Activated CD4-positive, alpha-beta T cell treated with anti-CD3 and anti-CD28 coated beads for 36 hours (primary cell): ENCODE measurements at regions not wholly inside any gene's neighbourhood (a gene's known extent, or its start where the extent isn't known, plus 50 kb on each side); places are given as distances from the start of the nearest gene placed in this dataset.

ENCODE experiments used
- ATAC-seq: fragments of 200-7000 bp; cut with Tn5 transposase; one replicate; pipeline ENCODE4 v1.10.0; 2021; ENCODE audit warnings: mild to moderate bottlenecking, moderate library complexity
- CTCF ChIA-PET: fragments of 350-600 bp; sonication (Branson Sonifier 250); formaldehyde crosslinking; loops from one replicate; lab custom pipeline; 2021; ENCODE audit warnings: antibody characterized with exemption; lab: Charles Lee
- POLR2A ChIA-PET: fragments of 350-600 bp; sonication (Branson Sonifier 250); formaldehyde crosslinking; loops from one replicate; lab custom pipeline; 2021; ENCODE audit warnings: antibody characterized with exemption, inconsistent platforms; lab: Charles Lee
- DNase-seq: peaks from one replicate; pipeline ENCODE4 v3.0.0-alpha.2; 2020
- H3K27ac Mint-ChIP-seq: one replicate; pipeline ENCODE4 v1.8.0; 2021; ENCODE audit warnings: mixed read lengths
- H3K27me3 Mint-ChIP-seq: one replicate; pipeline ENCODE4 v1.8.0; 2021; ENCODE audit warnings: mixed read lengths
- H3K36me3 Mint-ChIP-seq: one replicate; pipeline ENCODE4 v1.8.0; 2021; ENCODE audit warnings: low read depth, mixed read lengths
- H3K4me1 Mint-ChIP-seq: one replicate; pipeline ENCODE4 v1.8.0; 2021; ENCODE audit warnings: mixed read lengths
- H3K4me3 Mint-ChIP-seq: one replicate; pipeline ENCODE4 v1.8.0; 2021; ENCODE audit warnings: mild to moderate bottlenecking, moderate library complexity, mixed read lengths
- H3K9me3 Mint-ChIP-seq: one replicate; pipeline ENCODE4 v1.8.0; 2021; ENCODE audit warnings: low read depth, mixed read lengths
- intact Hi-C, 2 experiments: fragments of 100-400 bp; cut with DNase I in 1 of 2; cut with micrococcal nuclease in 1 of 2; formaldehyde crosslinking; loops; one replicate each; pipeline versions ENCODE4 v1.14.2 to v1.15.1; 2022 to 2024; cut with DNase I, micrococcal nuclease

DNA sequence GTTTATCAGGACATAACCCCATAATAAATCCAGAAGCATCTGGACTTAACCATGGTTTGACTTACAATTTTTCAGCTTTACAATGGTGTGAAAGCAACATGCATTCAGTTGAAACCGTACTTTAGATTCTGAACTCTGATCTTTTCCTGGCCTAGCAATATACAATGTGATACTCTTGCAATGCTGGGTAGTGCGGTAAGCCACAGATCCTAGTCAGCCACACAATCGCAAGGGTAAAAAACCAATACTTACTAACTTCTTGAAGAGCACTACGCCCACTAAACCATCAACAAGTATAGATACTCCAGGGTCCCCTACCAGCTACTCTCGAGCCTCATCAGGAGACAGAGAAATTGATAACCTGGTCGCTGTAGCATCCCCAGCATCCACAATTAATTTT lies 71.0 kb upstream of the CCDC150 start:
- ATAC-seq: no peak
- no peak overlapping the region for H3K27ac Mint-ChIP-seq
- H3K36me3 Mint-ChIP-seq: no peaks in the 10 kb centered on the region
- intact Hi-C loops: no loop called here
- H3K4me3 Mint-ChIP-seq: no peak overlapping the region
- no peaks in the 10 kb centered on the region for H3K4me1 Mint-ChIP-seq
- ChIA-PET CTCF (no interaction called here), POLR2A (no interaction called here)
- H3K9me3 Mint-ChIP-seq: peaks cover 5% of the 10 kb centered on the region
- peaks cover 21% of the 10 kb centered on the region for H3K27me3 Mint-ChIP-seq
- no peak for DNase-seq

GRCh38 chr2:196584903-196585302 lies 54.6 kb upstream of the CCDC150 start:
- DNase-seq: no peak
- Mint-ChIP-seq H3K4me3 (no peak overlapping the region), H3K9me3 (peaks cover 7% of the 10 kb centered on the region), H3K36me3 (no peaks in the 10 kb centered on the region), H3K27ac (no peak overlapping the region), H3K4me1 (peaks cover 5% of the 10 kb centered on the region), H3K27me3 (peaks cover 35% of the 10 kb centered on the region)
- ChIA-PET POLR2A (no interaction called here), CTCF (no interaction called here)
- intact Hi-C loops: no loop called here
- ATAC-seq: no peak

GRCh38 chr2:196586511-196586991 lies 53.0 kb upstream of the CCDC150 start:
- Mint-ChIP-seq H3K36me3 (no peaks in the 10 kb centered on the region), H3K4me1 (peaks cover 5% of the 10 kb centered on the region), H3K27ac (no peak overlapping the region), H3K4me3 (no peak overlapping the region), H3K9me3 (peaks cover 7% of the 10 kb centered on the region), H3K27me3 (peaks cover 48% of the 10 kb centered on the region)
- intact Hi-C loops: no loop called here
- no peak for DNase-seq
- ChIA-PET CTCF (interaction anchor here (1.1 kb wide), 1 partner anchor 165 kb away, joined by 3 read pairs; no protein-coding TSS in a partner anchor), POLR2A (no interaction called here)
- peak; percentile 60 for ATAC-seq

DNA sequence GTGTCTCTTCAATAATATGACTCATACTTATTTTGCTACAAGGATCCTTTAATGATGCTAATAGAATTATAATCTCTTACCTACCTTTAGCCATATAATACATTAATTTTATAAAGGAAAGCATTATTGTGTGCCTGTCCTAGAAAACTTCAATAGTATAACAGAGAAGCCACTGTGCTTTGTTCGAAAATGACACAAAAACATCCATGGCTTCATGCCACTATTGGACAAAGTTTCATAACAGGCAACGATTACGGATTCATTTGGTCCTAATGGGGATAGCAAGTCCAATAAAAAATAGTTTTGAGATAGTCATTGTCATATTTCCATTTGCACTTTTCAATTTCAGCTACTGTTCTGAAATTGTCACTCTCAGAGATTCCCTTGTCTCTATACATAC lies 52.5 kb upstream of the CCDC150 start:
- peaks cover 5% of the 10 kb centered on the region for H3K4me1 Mint-ChIP-seq
- intact Hi-C loops: no loop called here
- no peak overlapping the region for H3K27ac Mint-ChIP-seq
- no peaks in the 10 kb centered on the region for H3K36me3 Mint-ChIP-seq
- peaks cover 7% of the 10 kb centered on the region for H3K9me3 Mint-ChIP-seq
- ChIA-PET CTCF (interaction anchor here (1.1 kb wide), 1 partner anchor 164 kb away, joined by 3 read pairs; no protein-coding TSS in a partner anchor), POLR2A (no interaction called here)
- H3K27me3 Mint-ChIP-seq: peaks cover 53% of the 10 kb centered on the region
- DNase-seq (no peak), ATAC-seq (no peak)
- no peak overlapping the region for H3K4me3 Mint-ChIP-seq

DNA sequence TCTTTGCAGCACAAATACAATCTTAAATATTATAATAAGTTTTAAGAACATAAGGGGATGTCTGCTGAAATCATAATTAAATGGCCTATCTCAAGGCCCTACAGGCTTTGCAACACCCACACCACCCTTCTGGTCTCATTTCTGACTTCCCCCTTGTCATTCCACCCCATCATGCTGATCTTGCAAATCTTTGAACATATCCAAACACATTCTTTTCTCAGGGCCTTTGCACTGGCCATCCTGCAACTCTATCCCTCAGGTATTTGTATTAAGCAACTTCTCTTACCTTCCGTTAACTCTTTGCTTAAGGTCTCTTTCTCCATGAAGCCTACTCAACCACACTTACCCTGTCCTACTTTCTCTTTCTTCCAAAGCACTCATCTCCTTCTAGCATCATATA lies 51.8 kb upstream of the CCDC150 start:
- peaks cover 7% of the 10 kb centered on the region for H3K9me3 Mint-ChIP-seq
- H3K4me1 Mint-ChIP-seq: peaks cover 9% of the 10 kb centered on the region
- DNase-seq: no peak
- H3K4me3 Mint-ChIP-seq: no peak overlapping the region
- no peaks in the 10 kb centered on the region for H3K36me3 Mint-ChIP-seq
- POLR2A ChIA-PET: no interaction called here
- no peak for ATAC-seq
- H3K27me3 Mint-ChIP-seq: peaks cover 53% of the 10 kb centered on the region
- intact Hi-C loops: no loop called here
- CTCF ChIA-PET: no interaction called here
- no peak overlapping the region for H3K27ac Mint-ChIP-seq

- Mint-ChIP-seq H3K4me3 (no peak overlapping the region), H3K27me3 (peaks cover 60% of the 10 kb centered on the region), H3K9me3 (peaks cover 7% of the 10 kb centered on the region), H3K36me3 (no peaks in the 10 kb centered on the region), H3K4me1 (peaks cover 12% of the 10 kb centered on the region), H3K27ac (no peak overlapping the region)
- DNase-seq: no peak
- no peak for ATAC-seq
- CTCF ChIA-PET: interaction anchor here (1.4 kb wide), 1 partner anchor 270 kb away, joined by 3 read pairs; no protein-coding TSS in a partner anchor
- POLR2A ChIA-PET: no interaction called here
- intact Hi-C loops: no loop called here
Observed at GRCh38 chr2:196589419-196589818, 50.1 kb upstream of the CCDC150 start.
